A673 (cell line): ENCODE measurements at regions not wholly inside any gene's neighbourhood (a gene's known extent, or its start where the extent isn't known, plus 50 kb on each side); places are given as distances from the start of the nearest gene placed in this dataset.
"Not testable (repeated sequence)": the region's sequence is repeated elsewhere in the genome, so short reads cannot be mapped to it uniquely, and the experiment has no call there.

Source experiments
- BruUV-seq: library from RNA; stranded (reverse); fragments of 400-500 nt; replicated peaks from 2 replicates; lab custom pipeline; 2021; lab: Mats Ljungman, UMichigan
- CTCF ChIA-PET: fragments of 300-600 bp; sonication (Branson Sonifier 250); formaldehyde crosslinking; loops from one replicate; lab custom pipeline; 2022; ENCODE audit warnings: antibody characterized with exemption; lab: Charles Lee
- POLR2A ChIA-PET: fragments of 300-600 bp; sonication (Branson Sonifier 250); formaldehyde crosslinking; loops from one replicate; lab custom pipeline; 2022; ENCODE audit warnings: antibody characterized with exemption; ENCODE audit not compliant: low non-redundant PET; lab: Charles Lee
- DNase-seq: peaks from one replicate; pipeline ENCODE4 v3.0.0-alpha.2; 2015; ENCODE audit warnings: low spot score
- H3K27ac ChIP-seq: fragments of 200-600 bp; sonication (generic); 2 replicates; pipeline ENCODE4 v1.5.1; 2016; ENCODE audit warnings: mixed run types, low read depth, mild to moderate bottlenecking, mixed read lengths, antibody characterized with exemption, low read length; ENCODE audit not compliant: poor library complexity, severe bottlenecking
- H3K27me3 ChIP-seq: fragments of 200-600 bp; sonication (generic); replicated peaks from 2 replicates; pipeline ENCODE4 v1.6.1; 2017; ENCODE audit warnings: mixed run types, low read depth, mild to moderate bottlenecking, mixed read lengths, antibody characterized with exemption, low read length; ENCODE audit not compliant: insufficient read depth, poor library complexity
- H3K36me3 ChIP-seq: fragments of 200-600 bp; sonication (generic); 2 replicates; pipeline ENCODE4 v1.6.1; 2016; ENCODE audit warnings: mixed run types, mild to moderate bottlenecking, mixed read lengths, antibody characterized with exemption, low read length; ENCODE audit not compliant: insufficient read depth, poor library complexity, severe bottlenecking
- H3K4me1 ChIP-seq: fragments of 200-600 bp; sonication (generic); 2 replicates; pipeline ENCODE4 v1.6.1; 2017; ENCODE audit warnings: mixed run types, mild to moderate bottlenecking, mixed read lengths, antibody characterized with exemption, low read length; ENCODE audit not compliant: insufficient read depth, poor library complexity, severe bottlenecking
- H3K4me3 ChIP-seq: fragments of 200-600 bp; sonication (generic); 2 replicates; pipeline ENCODE4 v1.5.1; 2016; ENCODE audit warnings: low read depth, mixed run types, mild to moderate bottlenecking, mixed read lengths, low read length; ENCODE audit not compliant: poor library complexity, severe bottlenecking
- H3K9me3 ChIP-seq: fragments of 200-600 bp; sonication (generic); 2 replicates; pipeline ENCODE4 v1.6.1; 2016; ENCODE audit warnings: mixed run types, low read depth, mild to moderate bottlenecking, mixed read lengths, antibody characterized with exemption, low read length; ENCODE audit not compliant: poor library complexity, severe bottlenecking
- CTCF ChIP-seq: fragments of 300-800, 200-600 bp; sonication (generic); conservative IDR thresholded peaks from 2 replicates; pipeline ENCODE4 v1.5.1; 2017; ENCODE audit warnings: low read depth, mild to moderate bottlenecking, antibody characterized with exemption, low read length, moderate library complexity, mixed read lengths
- EZH2 ChIP-seq: fragments of 200-600 bp; sonication (generic); IDR thresholded peaks from 2 replicates; pipeline ENCODE4 v1.6.1; 2017; ENCODE audit warnings: borderline replicate concordance, low read depth, mild to moderate bottlenecking, mixed read lengths, antibody characterized with exemption, low read length; ENCODE audit not compliant: poor library complexity, severe bottlenecking
- intact Hi-C: fragments of 100-400 bp; cut with micrococcal nuclease; formaldehyde crosslinking; loops from one replicate; pipeline ENCODE4 v1.10.0; 2022; ENCODE audit not compliant: unreplicated experiment

GRCh38 chr3:75951941-75952340 lies 166.6 kb upstream of the ZNF717 start:
- Histone ChIP-seq H3K27me3 (no peaks in the 10 kb centered on the region), H3K36me3 (no peaks in the 10 kb centered on the region), H3K4me1 (no peaks in the 10 kb centered on the region), H3K9me3 (no peaks in the 10 kb centered on the region), H3K4me3 (no peak overlapping the region), H3K27ac (no peak overlapping the region)
- ChIA-PET POLR2A (no interaction called here), CTCF (no interaction called here)
- TF ChIP-seq CTCF, result no peak
- TF ChIP-seq EZH2, result no peak
- no TSS peak for BruUV-seq
- intact Hi-C loops, result no loop called here
- DNase-seq, result no peak

GRCh38 chr3:75960031-75960430 lies 174.7 kb upstream of the ZNF717 start:
- intact Hi-C loops, POLR2A ChIA-PET, H3K27ac ChIP-seq, H3K27me3 ChIP-seq, BruUV-seq, DNase-seq, CTCF ChIA-PET, H3K4me3 ChIP-seq, H3K9me3 ChIP-seq, H3K4me1 ChIP-seq, H3K36me3 ChIP-seq: not testable (repeated sequence)

- H3K27me3 ChIP-seq, H3K36me3 ChIP-seq, POLR2A ChIA-PET, DNase-seq, H3K4me1 ChIP-seq, CTCF ChIA-PET, BruUV-seq, H3K4me3 ChIP-seq, H3K27ac ChIP-seq, intact Hi-C loops, H3K9me3 ChIP-seq: not testable (repeated sequence)
Observed at GRCh38 chr3:75962054-75962453, 176.7 kb upstream of the ZNF717 start.

GRCh38 chr3:75967071-75967470 lies 181.7 kb upstream of the ZNF717 start:
- no peaks in the 10 kb centered on the region for H3K4me1 ChIP-seq
- TF ChIP-seq EZH2 (no peak), CTCF (no peak)
- CTCF ChIA-PET, result no interaction called here
- POLR2A ChIA-PET, result no interaction called here
- intact Hi-C loops, result no loop called here
- peaks cover 5% of the 10 kb centered on the region for H3K9me3 ChIP-seq
- H3K27ac ChIP-seq, result no peak overlapping the region
- H3K27me3 ChIP-seq, result no peaks in the 10 kb centered on the region
- H3K4me3 ChIP-seq, result no peak overlapping the region
- no TSS peak for BruUV-seq
- H3K36me3 ChIP-seq, result no peaks in the 10 kb centered on the region
- no peak for DNase-seq
